T follicular helper cell (primary cell): ENCODE measurements at regions not wholly inside any gene's neighbourhood (a gene's known extent, or its start where the extent isn't known, plus 50 kb on each side); places are given as distances from the start of the nearest gene placed in this dataset.

Experiments used
- DNase-seq: peaks from one replicate; pipeline ENCODE4 v3.0.0-alpha.2; 2020; ENCODE audit warnings: low read depth

GRCh38 chr18:77911971-77912605 is 662.4 kb downstream of the GALR1 start:
- no peak for DNase-seq

GRCh38 chr18:77918730-77919129 is 669.1 kb downstream of the GALR1 start:
- DNase-seq = no peak

GRCh38 chr18:77919923-77920322 is 670.3 kb downstream of the GALR1 start:
- DNase-seq = no peak

- DNase-seq = no peak
Observed at GRCh38 chr18:77935342-77935741, 685.7 kb downstream of the GALR1 start.

- no peak for DNase-seq
Observed at GRCh38 chr18:77940566-77940965, 690.9 kb downstream of the GALR1 start.

GRCh38 chr18:77944533-77944932 is 694.9 kb downstream of the GALR1 start:
- no peak for DNase-seq

- no peak for DNase-seq
Observed at GRCh38 chr18:77948567-77948966, 698.9 kb downstream of the GALR1 start.

- DNase-seq = no peak
Observed at GRCh38 chr18:77949355-77949973, 699.8 kb downstream of the GALR1 start.

GRCh38 chr18:77959248-77959647 is 709.6 kb downstream of the GALR1 start:
- DNase-seq = no peak

GRCh38 chr18:77960791-77961410 is 711.3 kb downstream of the GALR1 start:
- DNase-seq = no peak

- DNase-seq = no peak
Observed at GRCh38 chr18:77967071-77967470, 717.4 kb downstream of the GALR1 start.

- DNase-seq = no peak
Observed at GRCh38 chr18:77967791-77968190, 718.1 kb downstream of the GALR1 start.

GRCh38 chr18:77969972-77970371 is 720.3 kb downstream of the GALR1 start:
- DNase-seq = no peak

- no peak for DNase-seq
Observed at GRCh38 chr18:77970814-77971213, 721.2 kb downstream of the GALR1 start.

- DNase-seq = no peak
Observed at GRCh38 chr18:77973745-77974144, 724.1 kb downstream of the GALR1 start.

- DNase-seq = no peak
Observed at GRCh38 chr18:77974329-77974728, 724.7 kb downstream of the GALR1 start.

- no peak for DNase-seq
Observed at GRCh38 chr18:77977331-77977730, 727.7 kb downstream of the GALR1 start.

- no peak for DNase-seq
Observed at GRCh38 chr18:77980275-77980674, 730.6 kb downstream of the GALR1 start.

- no peak for DNase-seq
Observed at GRCh38 chr18:77981874-77982273, 732.2 kb downstream of the GALR1 start.

- no peak for DNase-seq
Observed at GRCh38 chr18:77983270-77983669, 733.6 kb downstream of the GALR1 start.

GRCh38 chr18:77984178-77984577 is 734.5 kb downstream of the GALR1 start:
- no peak for DNase-seq

GRCh38 chr18:77984833-77985232 is 735.2 kb downstream of the GALR1 start:
- no peak for DNase-seq

GRCh38 chr18:77985526-77986281 is 736.1 kb downstream of the GALR1 start:
- no peak for DNase-seq
